ENCODE measurements at regions not wholly inside any gene's neighbourhood (a gene's known extent, or its start where the extent isn't known, plus 50 kb on each side); places are given as distances from the start of the nearest gene placed in this dataset.

- no peak for DNase-seq (ENCODE audit: low read depth in 2 of 2)
Measured at GRCh38 chr2:238635647-238636051, 208.9 kb downstream of the ASB1 start.

GRCh38 chr2:238636269-238637073, 209.7 kb downstream of the ASB1 start:
- DNase-seq (ENCODE audit: low read depth in 2 of 2), result no peak

GRCh38 chr2:238638100-238638981, 209.5 kb upstream of the TWIST2 start:
- DNase-seq (ENCODE audit: low read depth in 2 of 2), result no peak

GRCh38 chr2:238638982-238639628, 208.8 kb upstream of the TWIST2 start:
- DNase-seq (ENCODE audit: low read depth in 2 of 2), result no peak

- no peak for DNase-seq (ENCODE audit: low read depth in 2 of 2)
Measured at GRCh38 chr2:238640486-238640885, 207.4 kb upstream of the TWIST2 start.

GRCh38 chr2:238642973-238643372, 204.9 kb upstream of the TWIST2 start:
- DNase-seq (ENCODE audit: low read depth in 2 of 2), result no peak

GRCh38 chr2:238643400-238643907, 204.4 kb upstream of the TWIST2 start:
- DNase-seq (ENCODE audit: low read depth in 2 of 2), result no peak

GRCh38 chr2:238644095-238645081, 203.5 kb upstream of the TWIST2 start:
- DNase-seq (ENCODE audit: low read depth in 2 of 2), result peak in 1 of 2 donors; percentile 68

- DNase-seq (ENCODE audit: low read depth in 2 of 2), result no peak
Measured at GRCh38 chr2:238645095-238645494, 202.8 kb upstream of the TWIST2 start.

GRCh38 chr2:238645716-238646115, 202.2 kb upstream of the TWIST2 start:
- DNase-seq (ENCODE audit: low read depth in 2 of 2), result no peak

- no peak for DNase-seq (ENCODE audit: low read depth in 2 of 2)
Measured at GRCh38 chr2:238646281-238646680, 201.6 kb upstream of the TWIST2 start.

- DNase-seq (ENCODE audit: low read depth in 2 of 2), result no peak
Measured at GRCh38 chr2:238646803-238647202, 201.1 kb upstream of the TWIST2 start.

GRCh38 chr2:238649123-238649522, 198.8 kb upstream of the TWIST2 start:
- DNase-seq (ENCODE audit: low read depth in 2 of 2), result no peak

- DNase-seq (ENCODE audit: low read depth in 2 of 2), result no peak
Measured at GRCh38 chr2:238649936-238650518, 197.9 kb upstream of the TWIST2 start.

GRCh38 chr2:238650536-238650935, 197.3 kb upstream of the TWIST2 start:
- DNase-seq (ENCODE audit: low read depth in 2 of 2), result no peak

GRCh38 chr2:238651306-238652052, 196.4 kb upstream of the TWIST2 start:
- no peak for DNase-seq (ENCODE audit: low read depth in 2 of 2)

GRCh38 chr2:238652053-238652770, 195.7 kb upstream of the TWIST2 start:
- DNase-seq (ENCODE audit: low read depth in 2 of 2), result no peak

- DNase-seq (ENCODE audit: low read depth in 2 of 2), result no peak
Measured at GRCh38 chr2:238652771-238653157, 195.1 kb upstream of the TWIST2 start.

All from dermis microvascular lymphatic vessel endothelial cell (primary cell).